ENCODE measurements at regions not wholly inside any gene's neighbourhood (a gene's known extent, or its start where the extent isn't known, plus 50 kb on each side); places are given as distances from the start of the nearest gene placed in this dataset.

DNA sequence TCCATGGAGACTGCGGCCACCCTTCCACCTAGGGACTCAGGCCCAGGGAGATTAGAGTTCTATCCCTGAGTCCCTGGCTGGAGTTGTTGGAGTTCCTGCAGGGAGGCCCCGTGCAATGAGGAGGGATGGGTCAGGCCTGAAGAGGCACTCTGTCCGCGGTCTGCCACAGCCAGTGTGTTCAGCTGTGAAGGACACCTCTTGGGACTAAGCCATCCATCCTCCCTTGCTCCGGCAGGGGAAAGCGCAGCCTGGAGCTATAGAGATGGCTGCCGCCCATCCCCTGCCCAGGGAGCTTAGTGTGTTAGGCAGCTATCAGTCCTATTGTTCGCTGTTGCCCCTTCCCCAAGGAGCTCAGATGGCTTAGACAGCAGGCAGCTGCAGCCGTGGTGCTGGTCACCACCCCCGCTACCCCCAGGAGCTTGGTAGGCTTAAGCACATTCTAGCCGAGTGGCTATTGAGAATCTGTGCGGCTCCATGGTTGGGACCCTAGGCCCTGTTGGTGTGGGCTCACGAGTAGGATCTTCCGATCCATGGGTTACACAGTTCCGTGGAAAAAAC lies 141.3 kb downstream of the CYB561 start:
- no peaks in the 10 kb centered on the region for H3K27me3 Mint-ChIP-seq (ENCODE audit: unreplicated experiment)
- H3K4me1 Mint-ChIP-seq (ENCODE audit: unreplicated experiment) = peaks cover 9% of the 10 kb centered on the region
- no peak overlapping the region for H3K4me3 Mint-ChIP-seq (ENCODE audit: unreplicated experiment)
- peaks cover 26% of the 10 kb centered on the region for H3K9me3 Mint-ChIP-seq (ENCODE audit: unreplicated experiment)
- H3K27ac Mint-ChIP-seq (ENCODE audit: unreplicated experiment) = no peak overlapping the region
- peaks cover 18% of the 10 kb centered on the region for H3K36me3 Mint-ChIP-seq (ENCODE audit: unreplicated experiment)
- no peak for DNase-seq (ENCODE audit: extremely low spot score, unreplicated experiment)
- TF ChIP-seq, protein P1, sequence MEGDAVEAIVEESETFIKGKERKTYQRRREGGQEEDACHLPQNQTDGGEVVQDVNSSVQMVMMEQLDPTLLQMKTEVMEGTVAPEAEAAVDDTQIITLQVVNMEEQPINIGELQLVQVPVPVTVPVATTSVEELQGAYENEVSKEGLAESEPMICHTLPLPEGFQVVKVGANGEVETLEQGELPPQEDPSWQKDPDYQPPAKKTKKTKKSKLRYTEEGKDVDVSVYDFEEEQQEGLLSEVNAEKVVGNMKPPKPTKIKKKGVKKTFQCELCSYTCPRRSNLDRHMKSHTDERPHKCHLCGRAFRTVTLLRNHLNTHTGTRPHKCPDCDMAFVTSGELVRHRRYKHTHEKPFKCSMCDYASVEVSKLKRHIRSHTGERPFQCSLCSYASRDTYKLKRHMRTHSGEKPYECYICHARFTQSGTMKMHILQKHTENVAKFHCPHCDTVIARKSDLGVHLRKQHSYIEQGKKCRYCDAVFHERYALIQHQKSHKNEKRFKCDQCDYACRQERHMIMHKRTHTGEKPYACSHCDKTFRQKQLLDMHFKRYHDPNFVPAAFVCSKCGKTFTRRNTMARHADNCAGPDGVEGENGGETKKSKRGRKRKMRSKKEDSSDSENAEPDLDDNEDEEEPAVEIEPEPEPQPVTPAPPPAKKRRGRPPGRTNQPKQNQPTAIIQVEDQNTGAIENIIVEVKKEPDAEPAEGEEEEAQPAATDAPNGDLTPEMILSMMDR (IDR thresholded peaks at IDR 0.05) = no peak

- H3K36me3 Mint-ChIP-seq (ENCODE audit: unreplicated experiment) = peaks cover 18% of the 10 kb centered on the region
- no peak overlapping the region for H3K27ac Mint-ChIP-seq (ENCODE audit: unreplicated experiment)
- no peak overlapping the region for H3K4me3 Mint-ChIP-seq (ENCODE audit: unreplicated experiment)
- peaks cover 10% of the 10 kb centered on the region for H3K4me1 Mint-ChIP-seq (ENCODE audit: unreplicated experiment)
- no peak for DNase-seq (ENCODE audit: extremely low spot score, unreplicated experiment)
- peaks cover 29% of the 10 kb centered on the region for H3K9me3 Mint-ChIP-seq (ENCODE audit: unreplicated experiment)
- TF ChIP-seq, protein P1 (IDR thresholded peaks at IDR 0.05) = no peak
- no peaks in the 10 kb centered on the region for H3K27me3 Mint-ChIP-seq (ENCODE audit: unreplicated experiment)
These were observed 140.2 kb downstream of the CYB561 start for GRCh38 chr17:63305857-63306256.

- no peak for DNase-seq (ENCODE audit: extremely low spot score, unreplicated experiment)
- Mint-ChIP-seq H3K4me1 (ENCODE audit: unreplicated experiment) (peaks cover 10% of the 10 kb centered on the region), H3K9me3 (ENCODE audit: unreplicated experiment) (peaks cover 24% of the 10 kb centered on the region), H3K4me3 (ENCODE audit: unreplicated experiment) (no peak overlapping the region), H3K27me3 (ENCODE audit: unreplicated experiment) (no peaks in the 10 kb centered on the region), H3K27ac (ENCODE audit: unreplicated experiment) (no peak overlapping the region), H3K36me3 (ENCODE audit: unreplicated experiment) (peaks cover 14% of the 10 kb centered on the region)
- TF ChIP-seq, protein P1 (IDR thresholded peaks at IDR 0.05) = no peak
These were observed 139.3 kb downstream of the CYB561 start for GRCh38 chr17:63306855-63307254.

- Mint-ChIP-seq H3K36me3 (ENCODE audit: unreplicated experiment) (peaks cover 10% of the 10 kb centered on the region), H3K9me3 (ENCODE audit: unreplicated experiment) (peaks cover 22% of the 10 kb centered on the region), H3K4me1 (ENCODE audit: unreplicated experiment) (peaks cover 10% of the 10 kb centered on the region), H3K4me3 (ENCODE audit: unreplicated experiment) (no peak overlapping the region), H3K27ac (ENCODE audit: unreplicated experiment) (no peak overlapping the region), H3K27me3 (ENCODE audit: unreplicated experiment) (no peaks in the 10 kb centered on the region)
- DNase-seq (ENCODE audit: extremely low spot score, unreplicated experiment) = no peak
- TF ChIP-seq, protein P1 (IDR thresholded peaks at IDR 0.05) = no peak
These were observed 137.8 kb downstream of the CYB561 start for GRCh38 chr17:63308272-63308671.

DNA sequence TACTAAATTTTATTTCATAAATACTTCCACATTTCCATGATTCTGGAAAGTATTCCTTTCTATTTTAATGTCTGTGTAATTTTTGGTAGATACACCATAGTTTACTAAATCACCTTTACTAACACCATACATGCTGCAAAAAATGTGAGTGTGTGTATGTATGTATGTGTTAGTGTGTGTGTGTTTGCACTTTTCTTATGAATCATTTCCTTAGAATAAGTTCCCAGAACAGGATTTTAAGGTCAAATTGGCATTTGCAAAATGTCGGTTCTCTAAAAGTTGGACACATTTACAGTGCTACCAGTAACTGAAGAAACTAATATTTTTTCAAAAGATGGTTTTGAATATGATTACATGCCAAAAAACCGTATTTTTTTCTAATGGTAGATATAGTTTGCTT lies 137.1 kb downstream of the CYB561 start:
- no peak for DNase-seq (ENCODE audit: extremely low spot score, unreplicated experiment)
- H3K9me3 Mint-ChIP-seq (ENCODE audit: unreplicated experiment) = peaks cover 15% of the 10 kb centered on the region
- H3K27me3 Mint-ChIP-seq (ENCODE audit: unreplicated experiment) = no peaks in the 10 kb centered on the region
- no peak overlapping the region for H3K27ac Mint-ChIP-seq (ENCODE audit: unreplicated experiment)
- TF ChIP-seq, protein P1 (IDR thresholded peaks at IDR 0.05) = no peak
- peaks cover 5% of the 10 kb centered on the region for H3K36me3 Mint-ChIP-seq (ENCODE audit: unreplicated experiment)
- H3K4me1 Mint-ChIP-seq (ENCODE audit: unreplicated experiment) = peaks cover 10% of the 10 kb centered on the region
- no peak overlapping the region for H3K4me3 Mint-ChIP-seq (ENCODE audit: unreplicated experiment)
